H9 (cell line): ENCODE measurements at regions not wholly inside any gene's neighbourhood (a gene's known extent, or its start where the extent isn't known, plus 50 kb on each side); places are given as distances from the start of the nearest gene placed in this dataset.

Experiments used
- DNase-seq: peaks from one replicate; pipeline ENCODE4 v3.0.0-alpha.2; 2017
- H2AFZ ChIP-seq: one replicate; pipeline ENCODE4 v1.6.1; 2013; ENCODE audit warnings: mild to moderate bottlenecking, low read length, control low read depth, moderate library complexity
- H2AK5ac ChIP-seq: 2 replicates; pipeline ENCODE4 v1.6.1; 2013; ENCODE audit warnings: low read length, control low read depth, mixed read lengths; ENCODE audit not compliant: insufficient read length
- H2BK120ac ChIP-seq: one replicate; pipeline ENCODE4 v1.6.1; 2013; ENCODE audit warnings: low read depth, mild to moderate bottlenecking, low read length, control low read depth, inconsistent platforms; ENCODE audit not compliant: poor library complexity, severe bottlenecking
- H2BK12ac ChIP-seq: 2 replicates; pipeline ENCODE4 v1.6.1; 2013; ENCODE audit warnings: low read length, control low read depth, mixed read lengths, low read depth; ENCODE audit not compliant: insufficient read length
- H2BK15ac ChIP-seq: 2 replicates; pipeline ENCODE4 v1.6.1; 2013; ENCODE audit warnings: low read depth, low read length, control low read depth
- H2BK20ac ChIP-seq: one replicate; pipeline ENCODE4 v1.6.1; 2013; ENCODE audit warnings: low read depth, mild to moderate bottlenecking, low read length, control low read depth, inconsistent platforms; ENCODE audit not compliant: poor library complexity, severe bottlenecking
- H2BK5ac ChIP-seq: 2 replicates; pipeline ENCODE4 v1.6.1; 2013; ENCODE audit warnings: low read length, control low read depth, mixed read lengths; ENCODE audit not compliant: insufficient read length
- H3K14ac ChIP-seq: 2 replicates; pipeline ENCODE4 v1.6.1; 2013; ENCODE audit warnings: low read length, control low read depth; ENCODE audit not compliant: insufficient read depth
- H3K18ac ChIP-seq: 2 replicates; pipeline ENCODE4 v1.6.1; 2013; ENCODE audit warnings: low read depth, mild to moderate bottlenecking, mixed read lengths, low read length, control low read depth; ENCODE audit not compliant: insufficient read length
- H3K23ac ChIP-seq: 2 replicates; pipeline ENCODE4 v1.6.1; 2013; ENCODE audit warnings: low read length, control low read depth, mixed read lengths, low read depth; ENCODE audit not compliant: insufficient read length
- H3K23me2 ChIP-seq: 2 replicates; pipeline ENCODE4 v1.6.1; 2013; ENCODE audit warnings: low read depth, mild to moderate bottlenecking, mixed read lengths, low read length, control low read depth; ENCODE audit not compliant: insufficient read length, poor library complexity, severe bottlenecking
- H3K27ac ChIP-seq: 2 replicates; pipeline ENCODE4 v1.5.1; 2013; ENCODE audit warnings: low read length, control low read depth, mixed read lengths, low read depth; ENCODE audit not compliant: insufficient read length
- H3K27me3 ChIP-seq: 2 replicates; pipeline ENCODE4 v1.6.1; 2013; ENCODE audit warnings: low read length, control low read depth, inconsistent platforms; ENCODE audit not compliant: insufficient read depth
- H3K4ac ChIP-seq: 2 replicates; pipeline ENCODE4 v1.6.1; 2013; ENCODE audit warnings: low read depth, mild to moderate bottlenecking, control low read depth, inconsistent platforms, low read length, moderate library complexity
- H3K4me1 ChIP-seq: 2 replicates; pipeline ENCODE4 v1.6.1; 2013; ENCODE audit warnings: low read length, control low read depth, inconsistent platforms; ENCODE audit not compliant: insufficient read depth
- H3K4me2 ChIP-seq: 2 replicates; pipeline ENCODE4 v1.6.1; 2013; ENCODE audit warnings: low read length, control low read depth, mixed read lengths; ENCODE audit not compliant: insufficient read length, insufficient read depth
- H3K56ac ChIP-seq: 2 replicates; pipeline ENCODE4 v1.6.1; 2013; ENCODE audit warnings: low read depth, mild to moderate bottlenecking, mixed read lengths, low read length, control low read depth; ENCODE audit not compliant: insufficient read length
- H3K79me1 ChIP-seq: 2 replicates; pipeline ENCODE4 v1.6.1; 2013; ENCODE audit warnings: low read depth, mild to moderate bottlenecking, moderate library complexity, low read length, control low read depth, inconsistent platforms; ENCODE audit not compliant: insufficient read depth, poor library complexity, severe bottlenecking
- H3K79me2 ChIP-seq: 2 replicates; pipeline ENCODE4 v1.6.1; 2013; ENCODE audit warnings: low read length, control low read depth, inconsistent platforms; ENCODE audit not compliant: insufficient read depth
- H3K9ac ChIP-seq: 2 replicates; pipeline ENCODE4 v1.6.1; 2013; ENCODE audit warnings: low read length, control low read depth, mixed read lengths; ENCODE audit not compliant: insufficient read length; ENCODE audit errors: extremely low read depth
- H3K9me3 ChIP-seq: one replicate; pipeline ENCODE4 v1.6.1; 2013; ENCODE audit warnings: low read depth, low read length, inconsistent platforms; ENCODE audit not compliant: control insufficient read depth
- H3T11ph ChIP-seq: one replicate; pipeline ENCODE4 v1.6.1; 2013; ENCODE audit warnings: mild to moderate bottlenecking, low read length, control low read depth, inconsistent platforms
- H4K20me1 ChIP-seq: one replicate; pipeline ENCODE4 v1.6.1; 2013; ENCODE audit not compliant: control insufficient read depth, insufficient read length, insufficient read depth
- H4K5ac ChIP-seq: 2 replicates; pipeline ENCODE4 v1.6.1; 2013; ENCODE audit warnings: low read depth, mild to moderate bottlenecking, mixed read lengths, low read length, control low read depth; ENCODE audit not compliant: insufficient read length
- H4K8ac ChIP-seq: replicated peaks from 2 replicates; pipeline ENCODE4 v1.6.1; 2013; ENCODE audit warnings: low read length, control low read depth, mixed read lengths, low read depth; ENCODE audit not compliant: insufficient read length
- H4K91ac ChIP-seq: 2 replicates; pipeline ENCODE4 v1.6.1; 2013; ENCODE audit warnings: low read depth, mild to moderate bottlenecking, moderate library complexity, mixed read lengths, low read length, control low read depth; ENCODE audit not compliant: insufficient read length
- H3K27ac Mint-ChIP-seq, 3 experiments: 2 replicates in 2 of 3; 3 replicates in 1 of 3; pipeline ENCODE4 v1.8.0; 2020 to 2021; ENCODE audit warnings: mixed read lengths in 3 of 3, mild to moderate bottlenecking in 1 of 3, moderate library complexity in 1 of 3
- H3K27me3 Mint-ChIP-seq: 2 replicates; pipeline ENCODE4 v1.8.0; 2021; ENCODE audit warnings: low read depth, mild to moderate bottlenecking, moderate library complexity, mixed read lengths
- H3K36me3 Mint-ChIP-seq, 3 experiments: 2 replicates in 2 of 3; 3 replicates in 1 of 3; pipeline ENCODE4 v1.8.0; 2020 to 2021; ENCODE audit warnings: low read depth in 3 of 3, mixed read lengths in 3 of 3; ENCODE audit not compliant: insufficient read depth in 1 of 3
- H3K4me1 Mint-ChIP-seq, 2 experiments: 2 replicates each; pipeline ENCODE4 v1.8.0; 2020; ENCODE audit warnings: mixed read lengths in 2 of 2
- H3K4me3 Mint-ChIP-seq, 2 experiments: 2 replicates in 1 of 2; 3 replicates in 1 of 2; pipeline ENCODE4 v1.8.0; 2020 to 2021; ENCODE audit warnings: mild to moderate bottlenecking in 2 of 2, mixed read lengths in 2 of 2, moderate library complexity in 1 of 2
- H3K9me3 Mint-ChIP-seq, 2 experiments: 2 replicates in 1 of 2; 3 replicates in 1 of 2; pipeline ENCODE4 v1.8.0; 2020; ENCODE audit warnings: mild to moderate bottlenecking in 2 of 2, mixed read lengths in 2 of 2, moderate library complexity in 1 of 2
- WGBS: extraction: QIAGEN DNeasy Blood & Tissue Kit; methylation state at CpG from one replicate; pipeline ENCODE4 v1.1.7; 2013; ENCODE audit warnings: missing lambda C conversion rate, low lambda C conversion rate, mixed read lengths; ENCODE audit not compliant: insufficient read length; ENCODE audit errors: extremely low coverage; 5-methylcytosine and 5-hydroxymethylcytosine counted together
- TF ChIP-seq, protein P1 (sequence below): fragments of 200-600 bp; sonication (generic); conservative IDR thresholded peaks from 3 replicates; pipeline ENCODE4 v1.8.0; 2021; ENCODE audit warnings: antibody characterized with exemption, mild to moderate bottlenecking

DNA sequence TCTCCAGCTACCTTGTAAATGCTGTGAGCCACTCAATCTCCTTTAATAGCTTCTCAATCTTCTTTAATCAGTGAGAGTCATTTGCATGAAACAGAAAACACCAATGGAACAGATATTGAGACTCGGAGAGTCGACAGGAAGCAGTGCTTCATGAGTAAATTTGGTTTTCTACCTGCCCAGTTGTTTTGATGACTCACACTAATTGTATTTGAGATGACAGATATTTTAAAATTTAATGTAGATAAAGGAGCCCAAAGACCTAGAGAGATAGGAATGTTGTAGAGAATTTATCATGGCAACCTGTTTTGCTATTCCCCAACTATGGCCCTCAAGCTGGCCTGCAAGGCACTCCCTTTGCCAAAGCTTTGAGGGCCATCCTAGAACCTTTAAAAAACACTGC is 119.1 kb downstream of the CDC42EP3 start:
- Histone ChIP-seq H4K5ac (no peak overlapping the region), H2BK15ac (no peak overlapping the region), H3K4me1 (no peaks in the 10 kb centered on the region), H3K14ac (no peak overlapping the region), H4K20me1 (no peaks in the 10 kb centered on the region), H2AK5ac (no peak overlapping the region), H3K23ac (no peak overlapping the region), H2BK120ac (no peak overlapping the region), H2BK5ac (no peak overlapping the region), H3K56ac (no peak overlapping the region), H4K91ac (no peak overlapping the region), H3K4me2 (no peak overlapping the region), H2AFZ (no peak overlapping the region), H3K79me1 (no peaks in the 10 kb centered on the region), H2BK20ac (no peak overlapping the region), H3K18ac (no peak overlapping the region), H3K23me2 (no peaks in the 10 kb centered on the region), H3K27ac (no peak overlapping the region), H3K9ac (no peak overlapping the region), H3K27me3 (no peaks in the 10 kb centered on the region), H3K9me3 (no peaks in the 10 kb centered on the region), H4K8ac (no peak overlapping the region), H3T11ph (no peak overlapping the region), H3K79me2 (no peaks in the 10 kb centered on the region), H3K4ac (no peak overlapping the region), H2BK12ac (no peak overlapping the region)
- Mint-ChIP-seq H3K4me3 (no peak overlapping the region), H3K9me3 (peaks cover 2 to 3% of the 10 kb centered on the region in 2 experiments; a peak in 2 of 5 replicates), H3K27ac (no peak overlapping the region), H3K27me3 (no peaks in the 10 kb centered on the region), H3K36me3 (peaks cover 0 to 5% (median 3%) of the 10 kb centered on the region in 3 experiments; a peak in 1 of 7 replicates), H3K4me1 (no peaks in the 10 kb centered on the region)
- DNase-seq = no peak
- no CpG with 5 or more reads among the region's 2 CpGs for WGBS
- TF ChIP-seq, protein P1, sequence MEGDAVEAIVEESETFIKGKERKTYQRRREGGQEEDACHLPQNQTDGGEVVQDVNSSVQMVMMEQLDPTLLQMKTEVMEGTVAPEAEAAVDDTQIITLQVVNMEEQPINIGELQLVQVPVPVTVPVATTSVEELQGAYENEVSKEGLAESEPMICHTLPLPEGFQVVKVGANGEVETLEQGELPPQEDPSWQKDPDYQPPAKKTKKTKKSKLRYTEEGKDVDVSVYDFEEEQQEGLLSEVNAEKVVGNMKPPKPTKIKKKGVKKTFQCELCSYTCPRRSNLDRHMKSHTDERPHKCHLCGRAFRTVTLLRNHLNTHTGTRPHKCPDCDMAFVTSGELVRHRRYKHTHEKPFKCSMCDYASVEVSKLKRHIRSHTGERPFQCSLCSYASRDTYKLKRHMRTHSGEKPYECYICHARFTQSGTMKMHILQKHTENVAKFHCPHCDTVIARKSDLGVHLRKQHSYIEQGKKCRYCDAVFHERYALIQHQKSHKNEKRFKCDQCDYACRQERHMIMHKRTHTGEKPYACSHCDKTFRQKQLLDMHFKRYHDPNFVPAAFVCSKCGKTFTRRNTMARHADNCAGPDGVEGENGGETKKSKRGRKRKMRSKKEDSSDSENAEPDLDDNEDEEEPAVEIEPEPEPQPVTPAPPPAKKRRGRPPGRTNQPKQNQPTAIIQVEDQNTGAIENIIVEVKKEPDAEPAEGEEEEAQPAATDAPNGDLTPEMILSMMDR = no peak
